Calu3 (cell line): ENCODE measurements at regions not wholly inside any gene's neighbourhood (a gene's known extent, or its start where the extent isn't known, plus 50 kb on each side); places are given as distances from the start of the nearest gene placed in this dataset.

ENCODE experiments used
- BruUV-seq: library from RNA; stranded (reverse); fragments of 400-500 nt; replicated peaks from 2 replicates; lab custom pipeline; 2021; lab: Mats Ljungman, UMichigan
- CTCF ChIA-PET: fragments of 300-600 bp; sonication (Branson Sonifier 250); formaldehyde crosslinking; loops from one replicate; lab custom pipeline; 2022; ENCODE audit warnings: antibody characterized with exemption; lab: Charles Lee
- DNase-seq: peaks from one replicate; pipeline ENCODE4 v3.0.0; 2022
- H3K27ac Mint-ChIP-seq: one replicate; pipeline ENCODE4 v1.8.0; 2022; ENCODE audit warnings: mixed read lengths; ENCODE audit not compliant: unreplicated experiment
- H3K27me3 Mint-ChIP-seq: one replicate; pipeline ENCODE4 v1.8.0; 2022; ENCODE audit warnings: mixed read lengths; ENCODE audit not compliant: unreplicated experiment
- H3K36me3 Mint-ChIP-seq: one replicate; pipeline ENCODE4 v1.8.0; 2022; ENCODE audit warnings: mild to moderate bottlenecking, moderate library complexity, mixed read lengths; ENCODE audit not compliant: insufficient read depth, unreplicated experiment
- H3K4me1 Mint-ChIP-seq: one replicate; pipeline ENCODE4 v1.8.0; 2022; ENCODE audit warnings: mild to moderate bottlenecking, low read depth, mixed read lengths; ENCODE audit not compliant: unreplicated experiment
- H3K4me3 Mint-ChIP-seq: one replicate; pipeline ENCODE4 v1.8.0; 2022; ENCODE audit warnings: mild to moderate bottlenecking, low read depth, moderate library complexity, mixed read lengths; ENCODE audit not compliant: unreplicated experiment
- H3K9me3 Mint-ChIP-seq: one replicate; pipeline ENCODE4 v1.8.0; 2022; ENCODE audit warnings: low read depth, mixed read lengths; ENCODE audit not compliant: unreplicated experiment
- CTCF ChIP-seq: fragments of 200-600 bp; IDR thresholded peaks from one replicate; pipeline ENCODE4 v1.8.0; 2022; ENCODE audit warnings: antibody characterized with exemption; ENCODE audit not compliant: unreplicated experiment
- intact Hi-C: fragments of 100-400 bp; cut with micrococcal nuclease; formaldehyde crosslinking; loops from one replicate; pipeline ENCODE4 v1.10.0; 2022; ENCODE audit not compliant: unreplicated experiment

- CTCF ChIA-PET: no interaction called here
- no peaks in the 10 kb centered on the region for H3K4me1 Mint-ChIP-seq
- BruUV-seq: no TSS peak
- no peaks in the 10 kb centered on the region for H3K36me3 Mint-ChIP-seq
- intact Hi-C loops: no loop called here
- DNase-seq: no peak
- H3K27ac Mint-ChIP-seq: no peak overlapping the region
- no peak for TF ChIP-seq CTCF
- H3K9me3 Mint-ChIP-seq: peaks cover 9% of the 10 kb centered on the region
- no peaks in the 10 kb centered on the region for H3K27me3 Mint-ChIP-seq
- H3K4me3 Mint-ChIP-seq: no peak overlapping the region
Observed at GRCh38 chr2:139383532-139383931, 603.3 kb upstream of the NXPH2 start.

- H3K36me3 Mint-ChIP-seq: no peaks in the 10 kb centered on the region
- no TSS peak for BruUV-seq
- H3K4me1 Mint-ChIP-seq: no peaks in the 10 kb centered on the region
- no peak for TF ChIP-seq CTCF
- DNase-seq: no peak
- H3K9me3 Mint-ChIP-seq: peaks cover 14% of the 10 kb centered on the region
- H3K27me3 Mint-ChIP-seq: no peaks in the 10 kb centered on the region
- H3K4me3 Mint-ChIP-seq: no peak overlapping the region
- no peak overlapping the region for H3K27ac Mint-ChIP-seq
- CTCF ChIA-PET: no interaction called here
- intact Hi-C loops: no loop called here
Observed at GRCh38 chr2:139380051-139380450, 599.9 kb upstream of the NXPH2 start.

GRCh38 chr2:139378373-139378772 is 598.2 kb upstream of the NXPH2 start:
- intact Hi-C loops: no loop called here
- Mint-ChIP-seq H3K4me1 (no peaks in the 10 kb centered on the region), H3K4me3 (no peak overlapping the region), H3K27me3 (no peaks in the 10 kb centered on the region), H3K36me3 (no peaks in the 10 kb centered on the region), H3K9me3 (peaks cover 14% of the 10 kb centered on the region), H3K27ac (no peak overlapping the region)
- CTCF ChIA-PET: no interaction called here
- DNase-seq: no peak
- BruUV-seq: no TSS peak
- TF ChIP-seq CTCF: no peak

- CTCF ChIA-PET: no interaction called here
- peaks cover 11% of the 10 kb centered on the region for H3K9me3 Mint-ChIP-seq
- intact Hi-C loops: no loop called here
- H3K4me3 Mint-ChIP-seq: no peak overlapping the region
- no peak overlapping the region for H3K27ac Mint-ChIP-seq
- no peaks in the 10 kb centered on the region for H3K36me3 Mint-ChIP-seq
- no peaks in the 10 kb centered on the region for H3K4me1 Mint-ChIP-seq
- no peaks in the 10 kb centered on the region for H3K27me3 Mint-ChIP-seq
- no TSS peak for BruUV-seq
- no peak for TF ChIP-seq CTCF
- no peak for DNase-seq
Observed at GRCh38 chr2:139374296-139374850, 594.2 kb upstream of the NXPH2 start.
